Glutamatergic neuron (in vitro differentiated cells): ENCODE measurements at regions not wholly inside any gene's neighbourhood (a gene's known extent, or its start where the extent isn't known, plus 50 kb on each side); places are given as distances from the start of the nearest gene placed in this dataset.

Experiments
- DNase-seq: peaks from one replicate; pipeline ENCODE4 v3.0.0; 2022
- H3K27ac Mint-ChIP-seq: one replicate; pipeline ENCODE4 v1.8.0; 2020; ENCODE audit warnings: mild to moderate bottlenecking, mixed read lengths, inconsistent platforms; ENCODE audit not compliant: unreplicated experiment
- H3K27me3 Mint-ChIP-seq: one replicate; pipeline ENCODE4 v1.8.0; 2020; ENCODE audit warnings: mild to moderate bottlenecking, moderate library complexity, mixed read lengths, inconsistent platforms; ENCODE audit not compliant: unreplicated experiment
- H3K36me3 Mint-ChIP-seq: one replicate; pipeline ENCODE4 v1.8.0; 2020; ENCODE audit warnings: mild to moderate bottlenecking, mixed read lengths, inconsistent platforms; ENCODE audit not compliant: unreplicated experiment
- H3K4me1 Mint-ChIP-seq: one replicate; pipeline ENCODE4 v1.8.0; 2020; ENCODE audit warnings: mild to moderate bottlenecking, low read depth, mixed read lengths, inconsistent platforms; ENCODE audit not compliant: unreplicated experiment
- H3K4me3 Mint-ChIP-seq: one replicate; pipeline ENCODE4 v1.8.0; 2020; ENCODE audit warnings: mild to moderate bottlenecking, mixed read lengths, inconsistent platforms; ENCODE audit not compliant: unreplicated experiment
- H3K9me3 Mint-ChIP-seq: one replicate; pipeline ENCODE4 v1.8.0; 2020; ENCODE audit warnings: mild to moderate bottlenecking, moderate library complexity, mixed read lengths, inconsistent platforms; ENCODE audit not compliant: unreplicated experiment
- CTCF ChIP-seq: fragments of 200-600 bp; sonication (generic); IDR thresholded peaks from one replicate; pipeline ENCODE4 v1.5.0; 2021; ENCODE audit not compliant: partially characterized antibody, unreplicated experiment

DNA sequence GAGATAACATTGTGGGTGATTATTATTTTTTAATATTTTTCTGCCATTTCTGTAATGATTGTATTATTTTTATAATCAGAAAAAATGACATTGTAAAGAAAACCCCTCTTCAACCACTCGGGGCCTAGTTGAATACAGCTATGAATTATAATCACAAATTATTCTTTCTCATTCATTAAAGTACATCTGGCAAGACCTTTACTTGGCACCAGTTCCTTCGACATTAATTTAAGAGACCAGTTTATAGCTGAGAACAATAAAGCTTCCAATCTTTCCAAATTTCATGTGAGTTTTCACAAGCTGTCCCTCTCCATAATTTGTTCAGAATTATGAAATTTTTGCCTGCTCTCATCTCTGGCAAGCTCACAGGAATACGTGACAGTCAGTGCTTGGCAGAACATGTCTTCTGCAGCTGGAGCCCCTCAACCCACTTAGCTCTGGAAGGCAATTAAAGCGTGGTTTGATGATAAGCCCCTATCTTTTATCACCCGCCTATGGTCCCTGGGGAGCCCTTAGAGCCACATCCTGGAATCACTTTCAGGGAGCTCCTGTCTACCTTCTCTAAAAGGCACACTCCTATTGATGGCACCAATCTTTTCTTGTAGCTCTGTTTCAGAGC lies 201.8 kb upstream of the PRNP start:
- no peak overlapping the region for H3K4me3 Mint-ChIP-seq
- no peaks in the 10 kb centered on the region for H3K4me1 Mint-ChIP-seq
- H3K9me3 Mint-ChIP-seq: peaks cover 2% of the 10 kb centered on the region
- H3K36me3 Mint-ChIP-seq: no peaks in the 10 kb centered on the region
- no peak for TF ChIP-seq CTCF
- no peak overlapping the region for H3K27ac Mint-ChIP-seq
- H3K27me3 Mint-ChIP-seq: peaks cover 2% of the 10 kb centered on the region
- DNase-seq: no peak

GRCh38 chr20:4483961-4484360 lies 202.3 kb upstream of the PRNP start:
- H3K27ac Mint-ChIP-seq: no peak overlapping the region
- TF ChIP-seq CTCF: no peak
- peaks cover 2% of the 10 kb centered on the region for H3K27me3 Mint-ChIP-seq
- H3K36me3 Mint-ChIP-seq: no peaks in the 10 kb centered on the region
- DNase-seq: no peak
- H3K4me3 Mint-ChIP-seq: no peak overlapping the region
- H3K9me3 Mint-ChIP-seq: peaks cover 2% of the 10 kb centered on the region
- no peaks in the 10 kb centered on the region for H3K4me1 Mint-ChIP-seq

DNA sequence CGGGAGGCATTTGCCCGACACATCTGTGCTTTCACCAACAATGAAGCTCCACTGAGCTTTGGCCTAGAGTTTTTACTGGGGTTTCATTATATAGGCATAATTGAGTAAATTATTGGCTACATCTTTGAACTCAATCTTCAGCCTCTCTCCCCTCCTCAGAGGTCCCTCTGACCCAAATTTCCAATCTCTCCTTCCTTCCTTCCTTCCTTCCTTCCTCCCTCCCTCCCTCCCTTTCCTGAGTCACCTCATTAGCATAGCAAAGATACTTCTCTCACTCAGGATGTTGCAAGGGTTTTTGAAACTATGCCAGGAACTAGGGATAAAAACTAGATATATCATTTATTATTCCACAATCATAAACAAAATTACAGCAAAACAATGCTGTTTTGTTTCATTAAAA lies 202.8 kb upstream of the PRNP start:
- no peak overlapping the region for H3K4me3 Mint-ChIP-seq
- no peaks in the 10 kb centered on the region for H3K36me3 Mint-ChIP-seq
- DNase-seq: no peak
- no peak overlapping the region for H3K27ac Mint-ChIP-seq
- TF ChIP-seq CTCF: no peak
- peaks cover 2% of the 10 kb centered on the region for H3K9me3 Mint-ChIP-seq
- H3K27me3 Mint-ChIP-seq: peaks cover 2% of the 10 kb centered on the region
- no peaks in the 10 kb centered on the region for H3K4me1 Mint-ChIP-seq

GRCh38 chr20:4480104-4480503 lies 206.2 kb upstream of the PRNP start:
- DNase-seq: no peak
- Mint-ChIP-seq H3K27me3 (peaks cover 4% of the 10 kb centered on the region), H3K36me3 (no peaks in the 10 kb centered on the region), H3K27ac (no peak overlapping the region), H3K4me1 (no peaks in the 10 kb centered on the region), H3K4me3 (no peak overlapping the region), H3K9me3 (peaks cover 2% of the 10 kb centered on the region)
- no peak for TF ChIP-seq CTCF

DNA sequence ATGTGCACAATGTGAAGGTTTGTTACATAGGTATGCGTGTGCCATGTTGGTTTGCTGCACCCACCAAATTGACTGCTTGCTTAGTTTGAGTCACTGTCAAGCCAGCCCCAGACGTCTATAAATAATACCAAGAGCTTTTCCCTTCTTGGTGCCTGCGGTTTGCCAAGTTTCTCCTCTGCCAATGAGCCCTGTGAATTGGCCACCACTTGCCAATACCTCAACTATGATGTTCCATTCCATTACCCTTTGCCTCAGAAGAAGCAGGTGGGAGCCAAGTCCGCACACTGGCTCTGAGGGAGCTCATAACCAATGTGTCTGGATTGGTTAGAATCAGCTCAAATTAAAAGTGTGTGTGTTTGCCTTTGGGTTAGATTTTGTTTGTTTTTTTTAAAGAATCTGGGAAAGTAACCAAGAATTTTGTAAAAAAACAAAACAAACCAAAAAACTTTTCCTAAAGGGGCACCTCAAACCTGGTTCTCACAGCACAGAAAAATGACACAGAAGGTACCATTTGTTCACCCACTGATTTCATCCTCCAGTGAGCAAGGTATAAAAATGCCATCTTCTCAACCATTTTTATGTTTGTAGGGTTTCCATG lies 209.3 kb upstream of the PRNP start:
- DNase-seq: no peak
- Mint-ChIP-seq H3K27ac (no peak overlapping the region), H3K4me1 (no peaks in the 10 kb centered on the region), H3K9me3 (peaks cover 2% of the 10 kb centered on the region), H3K27me3 (peaks cover 6% of the 10 kb centered on the region), H3K36me3 (no peaks in the 10 kb centered on the region), H3K4me3 (no peak overlapping the region)
- no peak for TF ChIP-seq CTCF
